ENCODE measurements at regions not wholly inside any gene's neighbourhood (a gene's known extent, or its start where the extent isn't known, plus 50 kb on each side); places are given as distances from the start of the nearest gene placed in this dataset.
"Not testable (repeated sequence)": the region's sequence is repeated elsewhere in the genome, so short reads cannot be mapped to it uniquely, and the experiment has no call there.

- Mint-ChIP-seq H3K36me3 (no peaks in the 10 kb centered on the region), H3K4me3 (no peak overlapping the region), H3K9me3 (peaks cover 8% of the 10 kb centered on the region), H3K4me1 (no peaks in the 10 kb centered on the region), H3K27me3 (no peaks in the 10 kb centered on the region), H3K27ac (no peak overlapping the region)
- DNase-seq = no peak
- CTCF ChIA-PET = no interaction called here
Measured at GRCh38 chr7:91435381-91436059, 171.3 kb downstream of the FZD1 start.

- CTCF ChIA-PET = no interaction called here
- Mint-ChIP-seq H3K36me3 (no peaks in the 10 kb centered on the region), H3K27me3 (no peaks in the 10 kb centered on the region), H3K4me1 (no peaks in the 10 kb centered on the region), H3K27ac (no peak overlapping the region), H3K9me3 (peaks cover 9% of the 10 kb centered on the region), H3K4me3 (no peak overlapping the region)
- no peak for DNase-seq
Measured at GRCh38 chr7:91436655-91437054, 172.4 kb downstream of the FZD1 start.

- H3K9me3 Mint-ChIP-seq, H3K36me3 Mint-ChIP-seq, H3K4me3 Mint-ChIP-seq, H3K27me3 Mint-ChIP-seq, CTCF ChIA-PET, H3K4me1 Mint-ChIP-seq, H3K27ac Mint-ChIP-seq, DNase-seq: not testable (repeated sequence)
Measured at GRCh38 chr7:91440198-91440597, 176.0 kb downstream of the FZD1 start.

GRCh38 chr7:91443862-91444261 lies 179.6 kb downstream of the FZD1 start:
- DNase-seq = no peak

GRCh38 chr7:91446819-91447218 lies 182.6 kb downstream of the FZD1 start:
- CTCF ChIA-PET = no interaction called here
- no peak for DNase-seq
- no peak overlapping the region for H3K4me3 Mint-ChIP-seq

More at GRCh38 chr7:91443862-91444261, 179.6 kb downstream of the FZD1 start:
- Mint-ChIP-seq H3K27me3 (peaks cover 4% of the 10 kb centered on the region), H3K9me3 (peaks cover 12% of the 10 kb centered on the region), H3K36me3 (no peaks in the 10 kb centered on the region), H3K27ac (no peak overlapping the region), H3K4me3 (no peak overlapping the region), H3K4me1 (no peaks in the 10 kb centered on the region)
- CTCF ChIA-PET = no interaction called here

GRCh38 chr7:91455411-91455810 lies 191.2 kb downstream of the FZD1 start:
- CTCF ChIA-PET = no interaction called here
- H3K4me1 Mint-ChIP-seq = no peaks in the 10 kb centered on the region
- peaks cover 12% of the 10 kb centered on the region for H3K9me3 Mint-ChIP-seq
- H3K36me3 Mint-ChIP-seq = no peaks in the 10 kb centered on the region
- no peaks in the 10 kb centered on the region for H3K27me3 Mint-ChIP-seq
- no peak for DNase-seq
- H3K27ac Mint-ChIP-seq = no peak overlapping the region
- H3K4me3 Mint-ChIP-seq = no peak overlapping the region

More at GRCh38 chr7:91446819-91447218, 182.6 kb downstream of the FZD1 start:
- Mint-ChIP-seq H3K27ac (no peak overlapping the region), H3K36me3 (no peaks in the 10 kb centered on the region), H3K27me3 (peaks cover 4% of the 10 kb centered on the region), H3K9me3 (peaks cover 5% of the 10 kb centered on the region), H3K4me1 (no peaks in the 10 kb centered on the region)

- CTCF ChIA-PET = no interaction called here
Measured at GRCh38 chr7:91457208-91457607, 193.0 kb downstream of the FZD1 start.

GRCh38 chr7:91459539-91459938 lies 195.3 kb downstream of the FZD1 start:
- no peak overlapping the region for H3K27ac Mint-ChIP-seq
- DNase-seq = no peak
- CTCF ChIA-PET = no interaction called here
- peaks cover 4% of the 10 kb centered on the region for H3K9me3 Mint-ChIP-seq
- no peak overlapping the region for H3K4me3 Mint-ChIP-seq
- H3K4me1 Mint-ChIP-seq = no peaks in the 10 kb centered on the region
- H3K36me3 Mint-ChIP-seq = no peaks in the 10 kb centered on the region
- no peaks in the 10 kb centered on the region for H3K27me3 Mint-ChIP-seq

More at GRCh38 chr7:91457208-91457607, 193.0 kb downstream of the FZD1 start:
- Mint-ChIP-seq H3K4me3 (no peak overlapping the region), H3K27me3 (no peaks in the 10 kb centered on the region), H3K27ac (no peak overlapping the region), H3K9me3 (peaks cover 12% of the 10 kb centered on the region), H3K36me3 (no peaks in the 10 kb centered on the region), H3K4me1 (no peaks in the 10 kb centered on the region)
- no peak for DNase-seq

- H3K27ac Mint-ChIP-seq = no peak overlapping the region
- CTCF ChIA-PET = no interaction called here
- no peaks in the 10 kb centered on the region for H3K9me3 Mint-ChIP-seq
- H3K27me3 Mint-ChIP-seq = no peaks in the 10 kb centered on the region
- no peaks in the 10 kb centered on the region for H3K4me1 Mint-ChIP-seq
- no peaks in the 10 kb centered on the region for H3K36me3 Mint-ChIP-seq
- no peak for DNase-seq
- H3K4me3 Mint-ChIP-seq = no peak overlapping the region
Measured at GRCh38 chr7:91462316-91462715, 198.1 kb downstream of the FZD1 start.

GRCh38 chr7:91463330-91463729 lies 199.1 kb downstream of the FZD1 start:
- Mint-ChIP-seq H3K27ac (no peak overlapping the region), H3K4me3 (no peak overlapping the region), H3K9me3 (no peaks in the 10 kb centered on the region), H3K36me3 (no peaks in the 10 kb centered on the region), H3K27me3 (no peaks in the 10 kb centered on the region), H3K4me1 (no peaks in the 10 kb centered on the region)
- DNase-seq = no peak
- CTCF ChIA-PET = no interaction called here

GRCh38 chr7:91465595-91466061 lies 201.4 kb downstream of the FZD1 start:
- Mint-ChIP-seq H3K27ac (no peak overlapping the region), H3K4me1 (no peaks in the 10 kb centered on the region), H3K4me3 (no peak overlapping the region), H3K9me3 (no peaks in the 10 kb centered on the region), H3K27me3 (no peaks in the 10 kb centered on the region), H3K36me3 (no peaks in the 10 kb centered on the region)
- CTCF ChIA-PET = no interaction called here
- DNase-seq = no peak

GRCh38 chr7:91468256-91468655 lies 204.0 kb downstream of the FZD1 start:
- no peak overlapping the region for H3K4me3 Mint-ChIP-seq
- no peaks in the 10 kb centered on the region for H3K27me3 Mint-ChIP-seq
- H3K36me3 Mint-ChIP-seq = no peaks in the 10 kb centered on the region
- no peak for DNase-seq
- peaks cover 3% of the 10 kb centered on the region for H3K9me3 Mint-ChIP-seq
- no peak overlapping the region for H3K27ac Mint-ChIP-seq
- CTCF ChIA-PET = no interaction called here
- no peaks in the 10 kb centered on the region for H3K4me1 Mint-ChIP-seq

GRCh38 chr7:91473619-91474018 lies 209.4 kb downstream of the FZD1 start:
- CTCF ChIA-PET = no interaction called here
- H3K36me3 Mint-ChIP-seq = no peaks in the 10 kb centered on the region
- no peak overlapping the region for H3K4me3 Mint-ChIP-seq

GRCh38 chr7:91474074-91474473 lies 209.8 kb downstream of the FZD1 start:
- no peak overlapping the region for H3K4me3 Mint-ChIP-seq
- CTCF ChIA-PET = no interaction called here
- no peaks in the 10 kb centered on the region for H3K36me3 Mint-ChIP-seq
- no peak for DNase-seq
- no peaks in the 10 kb centered on the region for H3K4me1 Mint-ChIP-seq
- no peaks in the 10 kb centered on the region for H3K27me3 Mint-ChIP-seq
- H3K9me3 Mint-ChIP-seq = peaks cover 7% of the 10 kb centered on the region
- no peak overlapping the region for H3K27ac Mint-ChIP-seq

More at GRCh38 chr7:91473619-91474018, 209.4 kb downstream of the FZD1 start:
- DNase-seq = no peak
- Mint-ChIP-seq H3K9me3 (peaks cover 7% of the 10 kb centered on the region), H3K27me3 (no peaks in the 10 kb centered on the region), H3K4me1 (no peaks in the 10 kb centered on the region), H3K27ac (no peak overlapping the region)

- CTCF ChIA-PET, H3K27me3 Mint-ChIP-seq, H3K27ac Mint-ChIP-seq, H3K36me3 Mint-ChIP-seq, H3K9me3 Mint-ChIP-seq, H3K4me3 Mint-ChIP-seq, DNase-seq, H3K4me1 Mint-ChIP-seq: not testable (repeated sequence)
Measured at GRCh38 chr7:91480470-91480869, 216.2 kb downstream of the FZD1 start.

GRCh38 chr7:91491868-91492267 lies 227.6 kb downstream of the FZD1 start:
- Mint-ChIP-seq H3K36me3 (no peaks in the 10 kb centered on the region), H3K9me3 (peaks cover 3% of the 10 kb centered on the region), H3K27me3 (no peaks in the 10 kb centered on the region), H3K4me3 (no peak overlapping the region), H3K27ac (no peak overlapping the region), H3K4me1 (no peaks in the 10 kb centered on the region)
- DNase-seq = no peak
- CTCF ChIA-PET = no interaction called here

Measured in activated naive CD4-positive, alpha-beta T cell treated with anti-CD3 and anti-CD28 coated beads, Interleukin-2, amount 10 ng/mL, durations not matched to agents 7 days and 5 days (primary cell).